Caco-2 (cell line): ENCODE measurements at regions not wholly inside any gene's neighbourhood (a gene's known extent, or its start where the extent isn't known, plus 50 kb on each side); places are given as distances from the start of the nearest gene placed in this dataset.

Experiments
- BruUV-seq: library from RNA; stranded (reverse); fragments of 400-500 nt; replicated peaks from 2 replicates; lab custom pipeline; 2021; lab: Mats Ljungman, UMichigan
- CTCF ChIA-PET: fragments of 300-600 bp; sonication (Branson Sonifier 250); formaldehyde crosslinking; loops from one replicate; lab custom pipeline; 2022; ENCODE audit warnings: antibody characterized with exemption; lab: Charles Lee
- POLR2A ChIA-PET: fragments of 300-600 bp; sonication (Branson Sonifier 250); formaldehyde crosslinking; loops from one replicate; lab custom pipeline; 2022; ENCODE audit warnings: antibody characterized with exemption; lab: Charles Lee
- DNase-seq, 2 experiments: peaks; one replicate each; pipeline versions ENCODE4 v3.0.0 to v3.0.0-alpha.2; 2020 to 2022
- H3K27me3 ChIP-seq: replicated peaks from 2 replicates; pipeline ENCODE4 v1.6.0; 2011; ENCODE audit warnings: low read length; ENCODE audit not compliant: control insufficient read depth, insufficient read depth
- H3K36me3 ChIP-seq: 2 replicates; pipeline ENCODE4 v1.5.1; 2011; ENCODE audit warnings: low read length; ENCODE audit not compliant: control insufficient read depth, insufficient read depth
- H3K4me1 ChIP-seq: fragments of 250-450 bp; sonication (Bioruptor Pico); 2 replicates; pipeline ENCODE4 v1.5.1; 2020; ENCODE audit warnings: mild to moderate bottlenecking
- H3K4me3 ChIP-seq: 2 replicates; pipeline ENCODE4 v1.5.1; 2011; ENCODE audit warnings: low read depth, mild to moderate bottlenecking, control low read depth, low read length
- H3K9me3 ChIP-seq: fragments of 250-450 bp; sonication (Bioruptor Pico); 2 replicates; pipeline ENCODE4 v1.5.1; 2020; ENCODE audit warnings: mild to moderate bottlenecking, moderate library complexity
- H3K27ac Mint-ChIP-seq: one replicate; pipeline ENCODE4 v1.8.0; 2022; ENCODE audit warnings: mixed read lengths; ENCODE audit not compliant: unreplicated experiment
- H3K27me3 Mint-ChIP-seq: one replicate; pipeline ENCODE4 v1.8.0; 2022; ENCODE audit warnings: mixed read lengths; ENCODE audit not compliant: insufficient read depth, unreplicated experiment
- H3K36me3 Mint-ChIP-seq: one replicate; pipeline ENCODE4 v1.8.0; 2022; ENCODE audit warnings: mild to moderate bottlenecking, mixed read lengths; ENCODE audit not compliant: insufficient read depth, unreplicated experiment
- H3K4me1 Mint-ChIP-seq: one replicate; pipeline ENCODE4 v1.8.0; 2022; ENCODE audit warnings: low read depth, mixed read lengths; ENCODE audit not compliant: unreplicated experiment
- H3K4me3 Mint-ChIP-seq: one replicate; pipeline ENCODE4 v1.8.0; 2022; ENCODE audit warnings: mild to moderate bottlenecking, moderate library complexity, mixed read lengths; ENCODE audit not compliant: unreplicated experiment
- H3K9me3 Mint-ChIP-seq: one replicate; pipeline ENCODE4 v1.8.0; 2022; ENCODE audit warnings: mixed read lengths; ENCODE audit not compliant: unreplicated experiment
- CTCF ChIP-seq, 2 experiments: fragments of 200-600 bp in 1 of 2; IDR thresholded peaks; 1 replicate in 1 of 2; 2 replicates in 1 of 2; pipeline versions ENCODE4 v1.5.1 to v1.8.0; 2011 to 2022; ENCODE audit warnings: antibody characterized with exemption in 1 of 2, control low read depth in 1 of 2, inconsistent platforms in 1 of 2, low read depth in 1 of 2, low read length in 1 of 2, mild to moderate bottlenecking in 1 of 2, moderate library complexity in 1 of 2; ENCODE audit not compliant: insufficient read depth in 1 of 2, severe bottlenecking in 1 of 2, unreplicated experiment in 1 of 2
- intact Hi-C: fragments of 100-400 bp; cut with micrococcal nuclease; formaldehyde crosslinking; loops from one replicate; pipeline ENCODE4 v1.10.0; 2022; ENCODE audit not compliant: unreplicated experiment

GRCh38 chr6:128719786-128720185 lies 163.2 kb upstream of the LAMA2 start:
- no TSS peak for BruUV-seq
- no peak overlapping the region for H3K27ac Mint-ChIP-seq
- Histone ChIP-seq H3K9me3 (no peaks in the 10 kb centered on the region), H3K27me3 (no peaks in the 10 kb centered on the region), H3K4me1 (no peaks in the 10 kb centered on the region), H3K36me3 (no peaks in the 10 kb centered on the region), H3K4me3 (no peak overlapping the region)
- TF ChIP-seq CTCF (IDR thresholded peaks at IDR 0.05; ENCODE audit: insufficient read depth in 1 of 2, low read depth in 1 of 2, low read length in 1 of 2, severe bottlenecking in 1 of 2, unreplicated experiment in 1 of 2), result no peak
- no peaks in the 10 kb centered on the region for H3K9me3 Mint-ChIP-seq
- POLR2A ChIA-PET, result no interaction called here
- intact Hi-C loops, result no loop called here
- peaks cover 24% of the 10 kb centered on the region for H3K27me3 Mint-ChIP-seq
- no peak for DNase-seq
- CTCF ChIA-PET, result no interaction called here
- no peaks in the 10 kb centered on the region for H3K4me1 Mint-ChIP-seq
- no peaks in the 10 kb centered on the region for H3K36me3 Mint-ChIP-seq
- H3K4me3 Mint-ChIP-seq, result no peak overlapping the region

GRCh38 chr6:128713461-128713860 lies 169.5 kb upstream of the LAMA2 start:
- CTCF ChIA-PET, result no interaction called here
- no TSS peak for BruUV-seq
- intact Hi-C loops, result no loop called here
- DNase-seq, result no peak
- no peak overlapping the region for H3K4me3 Mint-ChIP-seq
- H3K36me3 ChIP-seq, result no peaks in the 10 kb centered on the region
- no peaks in the 10 kb centered on the region for H3K36me3 Mint-ChIP-seq
- H3K9me3 ChIP-seq, result no peaks in the 10 kb centered on the region
- peaks cover 1% of the 10 kb centered on the region; the same call in 1 of the 2 replicates for H3K27me3 ChIP-seq
- H3K27ac Mint-ChIP-seq, result no peak overlapping the region
- H3K4me1 ChIP-seq, result no peaks in the 10 kb centered on the region
- POLR2A ChIA-PET, result no interaction called here
- H3K9me3 Mint-ChIP-seq, result no peaks in the 10 kb centered on the region
- H3K27me3 Mint-ChIP-seq, result peaks cover 23% of the 10 kb centered on the region
- H3K4me1 Mint-ChIP-seq, result no peaks in the 10 kb centered on the region
- no peak for TF ChIP-seq CTCF (IDR thresholded peaks at IDR 0.05; ENCODE audit: insufficient read depth in 1 of 2, low read depth in 1 of 2, low read length in 1 of 2, severe bottlenecking in 1 of 2, unreplicated experiment in 1 of 2)
- H3K4me3 ChIP-seq, result no peak overlapping the region

- CTCF ChIA-PET, result no interaction called here
- Mint-ChIP-seq H3K4me3 (no peak overlapping the region), H3K9me3 (no peaks in the 10 kb centered on the region), H3K27ac (no peak overlapping the region), H3K4me1 (no peaks in the 10 kb centered on the region), H3K27me3 (peaks cover 20% of the 10 kb centered on the region), H3K36me3 (no peaks in the 10 kb centered on the region)
- Histone ChIP-seq H3K4me3 (no peak overlapping the region), H3K36me3 (no peaks in the 10 kb centered on the region), H3K9me3 (no peaks in the 10 kb centered on the region), H3K4me1 (no peaks in the 10 kb centered on the region), H3K27me3 (peaks cover 1% of the 10 kb centered on the region; the same call in 1 of the 2 replicates)
- POLR2A ChIA-PET, result no interaction called here
- TF ChIP-seq CTCF (IDR thresholded peaks at IDR 0.05; ENCODE audit: insufficient read depth in 1 of 2, low read depth in 1 of 2, low read length in 1 of 2, severe bottlenecking in 1 of 2, unreplicated experiment in 1 of 2), result no peak
- BruUV-seq, result no TSS peak
- intact Hi-C loops, result no loop called here
- no peak for DNase-seq
Measured at GRCh38 chr6:128712898-128713297, 170.0 kb upstream of the LAMA2 start.
